Keratinocyte (primary cell): ENCODE measurements at regions not wholly inside any gene's neighbourhood (a gene's known extent, or its start where the extent isn't known, plus 50 kb on each side); places are given as distances from the start of the nearest gene placed in this dataset.

ENCODE experiments used
- EZH2 ChIP-seq: IDR thresholded peaks from one replicate; pipeline ENCODE4 v1.6.1; 2012; ENCODE audit warnings: inconsistent platforms, mild to moderate bottlenecking, low read length, moderate library complexity
- TF ChIP-seq, protein P1 (sequence below), 3 experiments: IDR thresholded peaks in 1 of 3; conservative IDR thresholded peaks in 1 of 3; optimal IDR thresholded peaks in 1 of 3; 2 replicates in 2 of 3; 3 replicates in 1 of 3; pipeline versions ENCODE3 to v1.5.1; 2011; ENCODE audit warnings: low read length in 3 of 3, mild to moderate bottlenecking in 3 of 3, moderate library complexity in 2 of 3, control low read depth in 1 of 3, inconsistent platforms in 1 of 3; ENCODE audit not compliant: insufficient read depth in 2 of 3; ENCODE audit errors: extremely low read depth in 1 of 3

DNA sequence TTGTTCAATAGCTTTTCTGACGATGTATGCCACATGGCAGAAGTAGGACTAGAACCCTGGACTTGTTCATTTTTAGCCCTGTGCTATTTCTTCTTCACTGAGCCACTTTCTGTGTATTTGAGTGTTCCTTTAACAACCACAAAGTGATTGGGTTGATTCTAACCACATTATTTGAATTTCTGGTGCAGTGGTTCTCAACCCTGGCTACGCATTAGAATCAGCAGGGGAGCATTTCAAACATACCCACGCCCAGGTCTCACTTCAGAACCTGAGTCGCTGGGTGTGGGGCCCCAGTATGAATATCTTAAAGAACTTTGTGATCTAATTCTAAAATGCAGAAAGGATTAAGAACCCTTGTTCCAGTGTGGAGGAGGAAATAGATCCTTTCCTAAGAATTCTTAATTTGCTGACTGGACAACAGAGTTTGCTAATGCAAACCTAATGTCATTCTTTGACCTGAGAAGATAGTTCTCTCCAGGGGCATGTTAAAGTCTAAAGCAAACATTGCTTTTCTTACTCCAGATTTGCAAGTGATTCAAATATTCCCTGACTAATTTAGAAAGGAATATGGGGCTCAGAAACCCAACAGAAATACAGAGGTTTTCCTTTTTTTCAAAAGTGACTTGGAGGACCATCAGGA lies 75.4 kb upstream of the GDNF start:
- TF ChIP-seq, protein P1, sequence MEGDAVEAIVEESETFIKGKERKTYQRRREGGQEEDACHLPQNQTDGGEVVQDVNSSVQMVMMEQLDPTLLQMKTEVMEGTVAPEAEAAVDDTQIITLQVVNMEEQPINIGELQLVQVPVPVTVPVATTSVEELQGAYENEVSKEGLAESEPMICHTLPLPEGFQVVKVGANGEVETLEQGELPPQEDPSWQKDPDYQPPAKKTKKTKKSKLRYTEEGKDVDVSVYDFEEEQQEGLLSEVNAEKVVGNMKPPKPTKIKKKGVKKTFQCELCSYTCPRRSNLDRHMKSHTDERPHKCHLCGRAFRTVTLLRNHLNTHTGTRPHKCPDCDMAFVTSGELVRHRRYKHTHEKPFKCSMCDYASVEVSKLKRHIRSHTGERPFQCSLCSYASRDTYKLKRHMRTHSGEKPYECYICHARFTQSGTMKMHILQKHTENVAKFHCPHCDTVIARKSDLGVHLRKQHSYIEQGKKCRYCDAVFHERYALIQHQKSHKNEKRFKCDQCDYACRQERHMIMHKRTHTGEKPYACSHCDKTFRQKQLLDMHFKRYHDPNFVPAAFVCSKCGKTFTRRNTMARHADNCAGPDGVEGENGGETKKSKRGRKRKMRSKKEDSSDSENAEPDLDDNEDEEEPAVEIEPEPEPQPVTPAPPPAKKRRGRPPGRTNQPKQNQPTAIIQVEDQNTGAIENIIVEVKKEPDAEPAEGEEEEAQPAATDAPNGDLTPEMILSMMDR (optimal IDR thresholded peaks at IDR 0.05 in 1 of 3, IDR thresholded peaks at IDR 0.05 in 1 of 3, conservative IDR thresholded peaks at IDR 0.05 in 1 of 3; ENCODE audit: extremely low read depth in 1 of 3, insufficient read depth in 2 of 3, low read length in 3 of 3) = no peak
- no peak for TF ChIP-seq EZH2
